Endodermal cell (in vitro differentiated cells): ENCODE measurements at regions not wholly inside any gene's neighbourhood (a gene's known extent, or its start where the extent isn't known, plus 50 kb on each side); places are given as distances from the start of the nearest gene placed in this dataset.

Experiments used
- DNase-seq: peaks from one replicate; pipeline ENCODE4 v3.0.0-alpha.2; 2017
- H3K27ac ChIP-seq: 2 replicates; pipeline ENCODE4 v1.5.1; 2013; ENCODE audit warnings: mild to moderate bottlenecking, low read depth, low read length, moderate library complexity
- H3K27me3 ChIP-seq: 2 replicates; pipeline ENCODE4 v1.6.1; 2013; ENCODE audit warnings: mild to moderate bottlenecking, low read length, moderate library complexity; ENCODE audit not compliant: insufficient read depth, control insufficient read depth, poor library complexity, severe bottlenecking
- H3K36me3 ChIP-seq: 2 replicates; pipeline ENCODE4 v1.7.0; 2013; ENCODE audit warnings: mild to moderate bottlenecking, low read length, moderate library complexity; ENCODE audit not compliant: control insufficient read depth, insufficient read depth
- H3K4me1 ChIP-seq: one replicate; pipeline ENCODE4 v1.7.0; 2013; ENCODE audit warnings: low read length; ENCODE audit not compliant: control insufficient read depth, insufficient read depth
- H3K4me3 ChIP-seq: 2 replicates; pipeline ENCODE4 v1.5.1; 2013; ENCODE audit warnings: mild to moderate bottlenecking, low read length, moderate library complexity
- H3K9ac ChIP-seq: 2 replicates; pipeline ENCODE4 v1.6.1; 2013; ENCODE audit warnings: mild to moderate bottlenecking, low read length, moderate library complexity; ENCODE audit not compliant: poor library complexity, severe bottlenecking; ENCODE audit errors: extremely low read depth
- H3K9me3 ChIP-seq: 2 replicates; pipeline ENCODE4 v1.6.1; 2013; ENCODE audit warnings: mild to moderate bottlenecking, low read length, moderate library complexity; ENCODE audit not compliant: control insufficient read depth
- H3K27ac Mint-ChIP-seq: 2 replicates; pipeline ENCODE4 v1.8.0; 2020; ENCODE audit warnings: mixed read lengths
- H3K27me3 Mint-ChIP-seq: 2 replicates; pipeline ENCODE4 v1.8.0; 2021; ENCODE audit warnings: mild to moderate bottlenecking, mixed read lengths; ENCODE audit not compliant: insufficient read depth
- H3K36me3 Mint-ChIP-seq: 2 replicates; pipeline ENCODE4 v1.8.0; 2020; ENCODE audit warnings: low read depth, mixed read lengths
- H3K4me1 Mint-ChIP-seq: 2 replicates; pipeline ENCODE4 v1.8.0; 2020; ENCODE audit warnings: mixed read lengths
- H3K4me3 Mint-ChIP-seq: 2 replicates; pipeline ENCODE4 v1.8.0; 2020; ENCODE audit warnings: mild to moderate bottlenecking, moderate library complexity, mixed read lengths
- H3K9me3 Mint-ChIP-seq: 2 replicates; pipeline ENCODE4 v1.8.0; 2020; ENCODE audit warnings: mild to moderate bottlenecking, mixed read lengths
- CTCF ChIP-seq: fragments of 200-600 bp; sonication (generic); conservative IDR thresholded peaks from 2 replicates; pipeline ENCODE4 v1.5.0; 2021; ENCODE audit warnings: antibody characterized with exemption, mild to moderate bottlenecking
- WGBS, 2 experiments: methylation state at CpG; one replicate each; pipeline versions ENCODE4 v1.1.5 to v1.1.7; 2013; ENCODE audit warnings: missing lambda C conversion rate in 2 of 2, mixed read lengths in 1 of 2; ENCODE audit not compliant: insufficient coverage in 1 of 2, insufficient read length in 1 of 2; 5-methylcytosine and 5-hydroxymethylcytosine counted together

DNA sequence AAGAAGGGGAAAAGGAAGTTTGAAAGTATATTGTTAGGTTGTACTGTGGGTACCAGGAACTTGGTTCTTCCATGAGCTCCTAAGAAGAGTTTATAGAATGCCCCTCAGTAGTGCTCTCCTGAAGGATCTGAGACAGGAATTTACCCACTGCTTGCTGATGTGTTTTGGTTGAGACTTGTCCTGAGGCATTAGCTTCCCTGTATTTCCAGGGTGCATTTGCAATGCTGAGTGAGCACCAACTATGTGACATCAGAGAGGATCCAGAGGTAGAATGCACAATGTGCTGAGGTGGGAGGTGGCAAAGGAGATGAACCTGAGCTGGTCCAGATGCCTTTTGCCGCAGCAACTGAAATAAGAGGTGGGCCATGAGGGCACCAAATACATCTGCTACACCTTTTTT is 64.3 kb upstream of the LRRC3B start:
- no peaks in the 10 kb centered on the region for H3K9me3 ChIP-seq
- H3K4me1 ChIP-seq = no peaks in the 10 kb centered on the region
- no peak overlapping the region for H3K27ac ChIP-seq
- no peak for DNase-seq
- H3K27me3 ChIP-seq = no peaks in the 10 kb centered on the region
- no peak overlapping the region for H3K9ac ChIP-seq
- no peaks in the 10 kb centered on the region for H3K36me3 ChIP-seq
- no peak for TF ChIP-seq CTCF
- H3K4me3 Mint-ChIP-seq = no peak overlapping the region
- H3K27me3 Mint-ChIP-seq = no peaks in the 10 kb centered on the region
- WGBS, 2 experiments = 93 to 100% methylated on average over 1 of the region's 1 CpG
- no peaks in the 10 kb centered on the region for H3K9me3 Mint-ChIP-seq
- H3K4me1 Mint-ChIP-seq = no peaks in the 10 kb centered on the region
- no peaks in the 10 kb centered on the region for H3K36me3 Mint-ChIP-seq
- H3K27ac Mint-ChIP-seq = no peak overlapping the region
- no peak overlapping the region for H3K4me3 ChIP-seq

GRCh38 chr3:26559227-26559626 is 63.3 kb upstream of the LRRC3B start:
- no peak overlapping the region for H3K27ac Mint-ChIP-seq
- no peaks in the 10 kb centered on the region for H3K36me3 Mint-ChIP-seq
- H3K9ac ChIP-seq = no peak overlapping the region
- no peak overlapping the region for H3K4me3 ChIP-seq
- no peaks in the 10 kb centered on the region for H3K4me1 ChIP-seq
- TF ChIP-seq CTCF = no peak
- no peaks in the 10 kb centered on the region for H3K27me3 Mint-ChIP-seq
- no peak overlapping the region for H3K4me3 Mint-ChIP-seq
- no peaks in the 10 kb centered on the region for H3K4me1 Mint-ChIP-seq
- no peaks in the 10 kb centered on the region for H3K9me3 ChIP-seq
- H3K27me3 ChIP-seq = no peaks in the 10 kb centered on the region
- 93% methylated on average over 2 of the region's 3 CpGs; no CpG with 5 or more reads in 1 of the 2 experiments for WGBS, 2 experiments
- no peaks in the 10 kb centered on the region for H3K36me3 ChIP-seq
- H3K9me3 Mint-ChIP-seq = no peaks in the 10 kb centered on the region
- H3K27ac ChIP-seq = no peak overlapping the region
- DNase-seq = no peak

DNA sequence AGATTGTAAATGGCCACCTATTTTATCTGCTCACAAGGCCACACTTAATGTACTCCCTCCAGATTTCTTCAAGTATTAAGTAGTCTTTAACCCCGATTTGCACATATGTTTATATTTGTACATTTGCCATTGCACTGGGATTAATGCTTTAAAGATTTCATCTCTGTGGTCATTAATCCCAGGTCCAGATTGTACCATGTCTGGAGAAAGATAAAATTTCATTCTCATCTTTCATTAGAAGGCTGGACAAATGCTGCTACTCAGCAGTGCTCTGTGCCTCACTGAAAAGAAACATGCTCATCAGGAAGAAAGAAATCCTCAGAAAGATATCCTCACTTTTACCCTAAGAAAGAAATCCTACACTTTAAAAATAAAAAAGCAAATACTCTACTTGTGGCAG is 62.5 kb upstream of the LRRC3B start:
- Mint-ChIP-seq H3K36me3 (no peaks in the 10 kb centered on the region), H3K27me3 (no peaks in the 10 kb centered on the region), H3K9me3 (no peaks in the 10 kb centered on the region), H3K27ac (no peak overlapping the region), H3K4me3 (no peak overlapping the region), H3K4me1 (no peaks in the 10 kb centered on the region)
- Histone ChIP-seq H3K9me3 (no peaks in the 10 kb centered on the region), H3K36me3 (no peaks in the 10 kb centered on the region), H3K4me3 (no peak overlapping the region), H3K9ac (no peak overlapping the region), H3K27me3 (no peaks in the 10 kb centered on the region), H3K27ac (no peak overlapping the region), H3K4me1 (no peaks in the 10 kb centered on the region)
- WGBS, 2 experiments = 67 to 100% methylated on average over 1 of the region's 1 CpG
- no peak for DNase-seq
- TF ChIP-seq CTCF = no peak
